WTC11 (cell line): ENCODE measurements at regions not wholly inside any gene's neighbourhood (a gene's known extent, or its start where the extent isn't known, plus 50 kb on each side); places are given as distances from the start of the nearest gene placed in this dataset.

Experiments
- ATAC-seq: fragments of 200-7000 bp; cut with Tn5 transposase; 2 replicates; pipeline ENCODE4 v1.10.0; 2021; ENCODE audit warnings: mild to moderate bottlenecking, moderate library complexity
- CTCF ChIA-PET: fragments of 300-600 bp; sonication (Branson Sonifier 250); formaldehyde crosslinking; loops from one replicate; lab custom pipeline; 2021; ENCODE audit warnings: antibody characterized with exemption; lab: Charles Lee
- POLR2A ChIA-PET: fragments of 350-600 bp; sonication (Branson Sonifier 250); formaldehyde crosslinking; loops from one replicate; lab custom pipeline; 2021; ENCODE audit warnings: antibody characterized with exemption; lab: Charles Lee
- DNase-seq: peaks from one replicate; pipeline ENCODE4 v3.0.0; 2021; ENCODE audit warnings: low spot score
- H3K27ac Mint-ChIP-seq: 2 replicates; pipeline ENCODE4 v1.8.0; 2021; ENCODE audit warnings: mixed read lengths
- H3K27me3 Mint-ChIP-seq: 2 replicates; pipeline ENCODE4 v1.8.0; 2021; ENCODE audit warnings: low read depth, mild to moderate bottlenecking, moderate library complexity, mixed read lengths
- H3K36me3 Mint-ChIP-seq: 2 replicates; pipeline ENCODE4 v1.8.0; 2021; ENCODE audit warnings: mixed read lengths
- H3K4me1 Mint-ChIP-seq: 2 replicates; pipeline ENCODE4 v1.8.0; 2022; ENCODE audit warnings: mixed read lengths
- H3K4me3 Mint-ChIP-seq: 2 replicates; pipeline ENCODE4 v1.8.0; 2021; ENCODE audit warnings: mild to moderate bottlenecking, moderate library complexity, mixed read lengths
- H3K9me3 Mint-ChIP-seq: 2 replicates; pipeline ENCODE4 v1.8.0; 2021; ENCODE audit warnings: mixed read lengths
- GRHL2 ChIP-seq: fragments of 250-450 bp; sonication (Bioruptor Pico); IDR thresholded peaks from 2 replicates; pipeline ENCODE4 v1.8.0; 2022; ENCODE audit warnings: mild to moderate bottlenecking, moderate library complexity; ENCODE audit not compliant: insufficient replicate concordance, severe bottlenecking
- GTF2I ChIP-seq: fragments of 250-450 bp; sonication (Bioruptor Pico); conservative IDR thresholded peaks from 2 replicates; pipeline ENCODE4 v1.4.0; 2021; ENCODE audit warnings: mild to moderate bottlenecking
- HMGA2 ChIP-seq: fragments of 250-450 bp; sonication (Bioruptor Pico); IDR thresholded peaks from 2 replicates; pipeline ENCODE4 v1.4.0; 2021; ENCODE audit warnings: mild to moderate bottlenecking, moderate library complexity
- JUN ChIP-seq: sonication (generic); formaldehyde crosslinking; IDR thresholded peaks from 2 replicates; pipeline ENCODE4 v1.8.0; 2023; ENCODE audit warnings: mild to moderate bottlenecking, missing genetic modification reagents
- MYBL2 ChIP-seq: sonication (generic); formaldehyde crosslinking; IDR thresholded peaks from 2 replicates; pipeline ENCODE4 v1.8.1; 2023; ENCODE audit warnings: mild to moderate bottlenecking, moderate library complexity, missing genetic modification reagents
- NFE2L1 ChIP-seq: sonication (generic); formaldehyde crosslinking; IDR thresholded peaks from 2 replicates; pipeline ENCODE4 v1.8.1; 2023; ENCODE audit warnings: missing genetic modification reagents
- OVOL2 ChIP-seq: fragments of 250-450 bp; sonication (Bioruptor Pico); IDR thresholded peaks from 2 replicates; pipeline ENCODE4 v1.9.0; 2021; ENCODE audit warnings: mild to moderate bottlenecking, borderline replicate concordance
- RELA ChIP-seq: sonication (generic); formaldehyde crosslinking; IDR thresholded peaks from 2 replicates; pipeline ENCODE4 v1.8.1; 2022; ENCODE audit warnings: missing genetic modification reagents, mild to moderate bottlenecking, borderline replicate concordance
- SMAD4 ChIP-seq: sonication (generic); formaldehyde crosslinking; IDR thresholded peaks from 2 replicates; pipeline ENCODE4 v1.8.0; 2022; ENCODE audit warnings: mild to moderate bottlenecking, missing genetic modification reagents
- TEAD1 ChIP-seq: sonication (generic); formaldehyde crosslinking; IDR thresholded peaks from 2 replicates; pipeline ENCODE4 v1.8.0; 2022; ENCODE audit warnings: mild to moderate bottlenecking, missing genetic modification reagents
- TEAD4 ChIP-seq: sonication (generic); formaldehyde crosslinking; IDR thresholded peaks from 2 replicates; pipeline ENCODE4 v1.8.0; 2022; ENCODE audit warnings: mild to moderate bottlenecking, missing genetic modification reagents
- ZNF121 ChIP-seq: sonication (generic); formaldehyde crosslinking; IDR thresholded peaks from 2 replicates; pipeline ENCODE4 v1.8.0; 2023; ENCODE audit warnings: missing genetic modification reagents
- ZNF138 ChIP-seq: sonication (generic); formaldehyde crosslinking; conservative IDR thresholded peaks from 2 replicates; pipeline ENCODE4 v1.8.1; 2022; ENCODE audit warnings: mild to moderate bottlenecking, moderate library complexity, missing genetic modification reagents
- ZNF232 ChIP-seq: sonication (generic); formaldehyde crosslinking; IDR thresholded peaks from 2 replicates; pipeline ENCODE4 v1.8.0; 2022; ENCODE audit warnings: mild to moderate bottlenecking, missing genetic modification reagents
- ZNF263 ChIP-seq: sonication (generic); formaldehyde crosslinking; IDR thresholded peaks from 2 replicates; pipeline ENCODE4 v1.8.1; 2022; ENCODE audit warnings: low read depth, mild to moderate bottlenecking, moderate library complexity, missing genetic modification reagents
- ZNF317 ChIP-seq: sonication (generic); formaldehyde crosslinking; IDR thresholded peaks from 2 replicates; pipeline ENCODE4 v1.8.1; 2023; ENCODE audit warnings: low read depth, mild to moderate bottlenecking, moderate library complexity, missing genetic modification reagents, borderline replicate concordance
- ZNF396 ChIP-seq: fragments of 250-450 bp; sonication (Bioruptor Pico); IDR thresholded peaks from 2 replicates; pipeline ENCODE4 v1.8.0; 2021; ENCODE audit warnings: mild to moderate bottlenecking, moderate library complexity, borderline replicate concordance
- ZNF416 ChIP-seq: fragments of 250-450 bp; sonication (Bioruptor Pico); IDR thresholded peaks from 2 replicates; pipeline ENCODE4 v1.9.0; 2021; ENCODE audit warnings: mild to moderate bottlenecking, inconsistent platforms
- ZNF671 ChIP-seq: fragments of 250-450 bp; sonication (Bioruptor Pico); IDR thresholded peaks from 2 replicates; pipeline ENCODE4 v1.8.0; 2021; ENCODE audit warnings: mild to moderate bottlenecking
- TF ChIP-seq, protein P1 (sequence below): sonication (generic); formaldehyde crosslinking; IDR thresholded peaks from 2 replicates; pipeline ENCODE4 v1.8.0; 2022; ENCODE audit warnings: mild to moderate bottlenecking, missing genetic modification reagents
- TF ChIP-seq, protein P2 (sequence below): fragments of 250-450 bp; sonication (Bioruptor Pico); IDR thresholded peaks from 2 replicates; pipeline ENCODE4 v1.8.0; 2021; ENCODE audit warnings: mild to moderate bottlenecking
- TF ChIP-seq, protein P3 (sequence below): sonication (generic); formaldehyde crosslinking; IDR thresholded peaks from 2 replicates; pipeline ENCODE4 v1.8.1; 2023; ENCODE audit warnings: mild to moderate bottlenecking, missing genetic modification reagents, borderline replicate concordance
- TF ChIP-seq, protein P4 (sequence below): fragments of 250-450 bp; sonication (Bioruptor Pico); IDR thresholded peaks from 2 replicates; pipeline ENCODE4 v1.9.0; 2021; ENCODE audit warnings: mild to moderate bottlenecking
- TF ChIP-seq, protein P5 (sequence below): sonication (generic); formaldehyde crosslinking; conservative IDR thresholded peaks from 2 replicates; pipeline ENCODE4 v1.8.1; 2023; ENCODE audit warnings: mild to moderate bottlenecking, low read depth, missing genetic modification reagents, moderate library complexity

DNA sequence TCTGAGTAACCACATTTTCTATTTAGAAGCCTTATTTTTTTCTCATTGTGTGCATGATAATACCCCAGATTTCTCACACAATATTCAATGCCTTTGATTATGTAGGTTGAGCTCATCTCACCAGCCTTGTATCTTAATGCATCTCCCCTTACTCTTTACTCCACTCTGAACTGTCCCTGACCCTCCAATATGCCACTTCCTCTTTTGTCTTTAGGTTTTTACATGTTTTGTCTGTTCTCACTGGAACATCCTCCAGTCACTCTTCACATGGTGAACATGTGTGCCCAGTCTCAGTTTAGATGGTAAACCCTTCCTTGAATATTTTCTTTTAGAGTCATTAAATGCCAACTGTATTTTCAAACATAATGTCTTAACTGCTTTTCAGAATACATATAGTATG is 392.9 kb upstream of the IMPG1 start (continued):
- TF ChIP-seq ZNF121 (no peak), ZNF416 (CRISPR knock-in tag) (no peak), HMGA2 (no peak), ZNF317 (CRISPR knock-in tag) (no peak), ZNF232 (CRISPR knock-in tag) (no peak)

DNA sequence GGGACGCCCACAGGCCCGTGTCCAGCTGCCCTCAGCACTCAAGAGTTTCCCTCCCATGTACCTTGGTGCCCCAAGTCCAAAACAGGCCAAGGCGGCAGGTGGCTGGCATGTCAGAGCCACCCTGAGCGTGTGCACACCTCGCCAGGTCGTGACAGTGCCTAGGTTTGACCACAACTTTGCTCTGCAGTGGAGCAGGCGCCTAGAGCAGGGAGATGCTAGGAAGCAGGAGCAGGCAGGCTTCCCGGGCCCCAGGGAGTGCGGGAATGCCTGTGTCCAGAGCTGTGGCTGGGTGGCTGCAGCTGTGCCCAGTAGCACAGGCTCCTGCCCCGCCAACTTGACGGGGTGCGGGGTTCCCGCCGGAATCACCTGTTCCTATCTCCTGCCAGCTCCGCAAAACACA is 380.8 kb upstream of the IMPG1 start:
- H3K9me3 Mint-ChIP-seq, result peaks cover 4% of the 10 kb centered on the region; the same call in 1 of the 2 replicates
- DNase-seq, result no peak

DNA sequence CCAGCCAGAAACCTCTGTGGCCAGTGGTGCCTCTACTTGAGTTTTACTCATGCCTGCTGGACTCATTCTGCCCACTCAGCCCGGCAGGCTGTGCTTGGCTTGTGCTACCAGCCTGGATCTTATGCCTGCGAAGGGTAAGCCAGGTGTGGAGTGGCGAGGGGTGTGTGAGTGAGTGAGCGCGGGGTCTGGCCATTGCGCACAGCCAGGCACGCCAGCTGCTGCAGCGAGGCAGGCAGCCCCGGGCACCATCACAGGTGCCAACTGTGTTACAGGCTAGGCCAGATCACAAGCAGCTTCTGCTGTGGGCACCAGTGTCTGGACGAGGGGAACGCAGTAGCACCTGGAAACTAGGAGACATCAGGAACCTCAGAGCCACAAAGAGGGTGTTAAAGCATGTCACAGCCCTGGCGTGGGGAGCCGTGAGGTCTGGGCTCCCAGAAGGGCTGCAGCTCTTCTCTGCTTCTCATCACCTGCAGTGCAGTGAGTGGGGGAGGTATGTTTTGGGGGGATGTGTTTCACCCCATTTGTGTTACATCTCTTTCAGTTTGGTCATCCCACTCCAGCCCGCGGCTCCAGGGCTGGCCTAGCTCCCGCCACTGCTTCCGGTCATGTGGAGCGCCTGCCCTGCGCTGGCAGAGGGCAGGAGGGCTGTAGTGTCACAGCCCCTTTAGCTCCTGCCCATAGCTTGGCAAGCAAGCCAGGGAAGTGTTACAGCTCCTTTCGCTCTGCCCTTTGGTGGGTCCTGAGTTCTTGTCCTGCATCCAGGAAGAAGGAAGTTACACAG is 379.7 kb upstream of the IMPG1 start:
- Mint-ChIP-seq H3K4me1 (peaks cover 7% of the 10 kb centered on the region), H3K27ac (no peak overlapping the region), H3K36me3 (peaks cover 4% of the 10 kb centered on the region; the same call in 1 of the 2 replicates), H3K4me3 (no peak overlapping the region), H3K27me3 (no peaks in the 10 kb centered on the region; the same call in 1 of the 2 replicates), H3K9me3 (peaks cover 8% of the 10 kb centered on the region)
- ATAC-seq (no peak), DNase-seq (no peak)
- POLR2A ChIA-PET, result no interaction called here
- CTCF ChIA-PET, result no interaction called here
- no peak for TF ChIP-seq TEAD4 (CRISPR knock-in tag)
- no peak for TF ChIP-seq GTF2I
- no peak for TF ChIP-seq RELA (CRISPR knock-in tag)
- TF ChIP-seq, protein P1, sequence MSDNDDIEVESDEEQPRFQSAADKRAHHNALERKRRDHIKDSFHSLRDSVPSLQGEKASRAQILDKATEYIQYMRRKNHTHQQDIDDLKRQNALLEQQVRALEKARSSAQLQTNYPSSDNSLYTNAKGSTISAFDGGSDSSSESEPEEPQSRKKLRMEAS (CRISPR knock-in tag), result no peak
- TF ChIP-seq ZNF671, result no peak
- TF ChIP-seq ZNF317 (CRISPR knock-in tag), result no peak
- TF ChIP-seq ZNF263 (CRISPR knock-in tag), result no peak
- TF ChIP-seq SMAD4 (CRISPR knock-in tag), result no peak
- TF ChIP-seq OVOL2 (CRISPR knock-in tag), result no peak
- TF ChIP-seq, protein P2, sequence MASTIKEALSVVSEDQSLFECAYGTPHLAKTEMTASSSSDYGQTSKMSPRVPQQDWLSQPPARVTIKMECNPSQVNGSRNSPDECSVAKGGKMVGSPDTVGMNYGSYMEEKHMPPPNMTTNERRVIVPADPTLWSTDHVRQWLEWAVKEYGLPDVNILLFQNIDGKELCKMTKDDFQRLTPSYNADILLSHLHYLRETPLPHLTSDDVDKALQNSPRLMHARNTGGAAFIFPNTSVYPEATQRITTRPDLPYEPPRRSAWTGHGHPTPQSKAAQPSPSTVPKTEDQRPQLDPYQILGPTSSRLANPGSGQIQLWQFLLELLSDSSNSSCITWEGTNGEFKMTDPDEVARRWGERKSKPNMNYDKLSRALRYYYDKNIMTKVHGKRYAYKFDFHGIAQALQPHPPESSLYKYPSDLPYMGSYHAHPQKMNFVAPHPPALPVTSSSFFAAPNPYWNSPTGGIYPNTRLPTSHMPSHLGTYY (CRISPR knock-in tag), result no peak
- no peak for TF ChIP-seq TEAD1 (CRISPR knock-in tag)
- TF ChIP-seq JUN (CRISPR knock-in tag), result no peak
- TF ChIP-seq GRHL2, result no peak
- TF ChIP-seq NFE2L1, result no peak

More for the DNA sequence above, 380.8 kb upstream of the IMPG1 start:
- Mint-ChIP-seq H3K36me3 (no peaks in the 10 kb centered on the region), H3K27me3 (no peaks in the 10 kb centered on the region; the same call in 1 of the 2 replicates), H3K27ac (no peak overlapping the region), H3K4me1 (peaks cover 3% of the 10 kb centered on the region), H3K4me3 (no peak overlapping the region)
- ChIA-PET CTCF (no interaction called here), POLR2A (interaction anchor here (0.5 kb wide), 1 partner anchor 9 kb away, joined by 6 read pairs; no protein-coding TSS in a partner anchor)
- TF ChIP-seq, protein P3, sequence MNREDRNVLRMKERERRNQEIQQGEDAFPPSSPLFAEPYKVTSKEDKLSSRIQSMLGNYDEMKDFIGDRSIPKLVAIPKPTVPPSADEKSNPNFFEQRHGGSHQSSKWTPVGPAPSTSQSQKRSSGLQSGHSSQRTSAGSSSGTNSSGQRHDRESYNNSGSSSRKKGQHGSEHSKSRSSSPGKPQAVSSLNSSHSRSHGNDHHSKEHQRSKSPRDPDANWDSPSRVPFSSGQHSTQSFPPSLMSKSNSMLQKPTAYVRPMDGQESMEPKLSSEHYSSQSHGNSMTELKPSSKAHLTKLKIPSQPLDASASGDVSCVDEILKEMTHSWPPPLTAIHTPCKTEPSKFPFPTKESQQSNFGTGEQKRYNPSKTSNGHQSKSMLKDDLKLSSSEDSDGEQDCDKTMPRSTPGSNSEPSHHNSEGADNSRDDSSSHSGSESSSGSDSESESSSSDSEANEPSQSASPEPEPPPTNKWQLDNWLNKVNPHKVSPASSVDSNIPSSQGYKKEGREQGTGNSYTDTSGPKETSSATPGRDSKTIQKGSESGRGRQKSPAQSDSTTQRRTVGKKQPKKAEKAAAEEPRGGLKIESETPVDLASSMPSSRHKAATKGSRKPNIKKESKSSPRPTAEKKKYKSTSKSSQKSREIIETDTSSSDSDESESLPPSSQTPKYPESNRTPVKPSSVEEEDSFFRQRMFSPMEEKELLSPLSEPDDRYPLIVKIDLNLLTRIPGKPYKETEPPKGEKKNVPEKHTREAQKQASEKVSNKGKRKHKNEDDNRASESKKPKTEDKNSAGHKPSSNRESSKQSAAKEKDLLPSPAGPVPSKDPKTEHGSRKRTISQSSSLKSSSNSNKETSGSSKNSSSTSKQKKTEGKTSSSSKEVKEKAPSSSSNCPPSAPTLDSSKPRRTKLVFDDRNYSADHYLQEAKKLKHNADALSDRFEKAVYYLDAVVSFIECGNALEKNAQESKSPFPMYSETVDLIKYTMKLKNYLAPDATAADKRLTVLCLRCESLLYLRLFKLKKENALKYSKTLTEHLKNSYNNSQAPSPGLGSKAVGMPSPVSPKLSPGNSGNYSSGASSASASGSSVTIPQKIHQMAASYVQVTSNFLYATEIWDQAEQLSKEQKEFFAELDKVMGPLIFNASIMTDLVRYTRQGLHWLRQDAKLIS (CRISPR knock-in tag), result no peak
- TF ChIP-seq ZNF396, result no peak
- no peak for TF ChIP-seq MYBL2
- TF ChIP-seq ZNF138 (CRISPR knock-in tag), result no peak
- TF ChIP-seq, protein P4, sequence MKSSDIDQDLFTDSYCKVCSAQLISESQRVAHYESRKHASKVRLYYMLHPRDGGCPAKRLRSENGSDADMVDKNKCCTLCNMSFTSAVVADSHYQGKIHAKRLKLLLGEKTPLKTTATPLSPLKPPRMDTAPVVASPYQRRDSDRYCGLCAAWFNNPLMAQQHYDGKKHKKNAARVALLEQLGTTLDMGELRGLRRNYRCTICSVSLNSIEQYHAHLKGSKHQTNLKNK (CRISPR knock-in tag), result no peak
- TF ChIP-seq JUN (CRISPR knock-in tag), result no peak
- TF ChIP-seq, protein P5, sequence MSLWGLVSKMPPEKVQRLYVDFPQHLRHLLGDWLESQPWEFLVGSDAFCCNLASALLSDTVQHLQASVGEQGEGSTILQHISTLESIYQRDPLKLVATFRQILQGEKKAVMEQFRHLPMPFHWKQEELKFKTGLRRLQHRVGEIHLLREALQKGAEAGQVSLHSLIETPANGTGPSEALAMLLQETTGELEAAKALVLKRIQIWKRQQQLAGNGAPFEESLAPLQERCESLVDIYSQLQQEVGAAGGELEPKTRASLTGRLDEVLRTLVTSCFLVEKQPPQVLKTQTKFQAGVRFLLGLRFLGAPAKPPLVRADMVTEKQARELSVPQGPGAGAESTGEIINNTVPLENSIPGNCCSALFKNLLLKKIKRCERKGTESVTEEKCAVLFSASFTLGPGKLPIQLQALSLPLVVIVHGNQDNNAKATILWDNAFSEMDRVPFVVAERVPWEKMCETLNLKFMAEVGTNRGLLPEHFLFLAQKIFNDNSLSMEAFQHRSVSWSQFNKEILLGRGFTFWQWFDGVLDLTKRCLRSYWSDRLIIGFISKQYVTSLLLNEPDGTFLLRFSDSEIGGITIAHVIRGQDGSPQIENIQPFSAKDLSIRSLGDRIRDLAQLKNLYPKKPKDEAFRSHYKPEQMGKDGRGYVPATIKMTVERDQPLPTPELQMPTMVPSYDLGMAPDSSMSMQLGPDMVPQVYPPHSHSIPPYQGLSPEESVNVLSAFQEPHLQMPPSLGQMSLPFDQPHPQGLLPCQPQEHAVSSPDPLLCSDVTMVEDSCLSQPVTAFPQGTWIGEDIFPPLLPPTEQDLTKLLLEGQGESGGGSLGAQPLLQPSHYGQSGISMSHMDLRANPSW, result no peak
- peak; percentile 55 for ATAC-seq
